ENCODE measurements at regions not wholly inside any gene's neighbourhood (a gene's known extent, or its start where the extent isn't known, plus 50 kb on each side); places are given as distances from the start of the nearest gene placed in this dataset.
A peak's percentile ranks its signal among the peaks of the same experiment; 100 is the strongest.

GRCh38 chr10:8962249-8962648 lies 907.8 kb downstream of the GATA3 start:
- H3K9me3 Mint-ChIP-seq = no peaks in the 10 kb centered on the region
- H3K27me3 Mint-ChIP-seq = no peaks in the 10 kb centered on the region
- H3K27ac Mint-ChIP-seq = no peak overlapping the region
- no peaks in the 10 kb centered on the region for H3K4me1 Mint-ChIP-seq
- H3K36me3 Mint-ChIP-seq (ENCODE audit: low read depth) = no peaks in the 10 kb centered on the region
- no peak for DNase-seq
- H3K4me3 Mint-ChIP-seq = no peak overlapping the region
- intact Hi-C loops (cut with micrococcal nuclease) = no loop called here

- intact Hi-C loops (cut with micrococcal nuclease) = no loop called here
- DNase-seq = no peak
- H3K27me3 Mint-ChIP-seq = no peaks in the 10 kb centered on the region
- H3K27ac Mint-ChIP-seq = no peak overlapping the region
- H3K9me3 Mint-ChIP-seq = no peaks in the 10 kb centered on the region
- H3K4me3 Mint-ChIP-seq = no peak overlapping the region
- H3K36me3 Mint-ChIP-seq (ENCODE audit: low read depth) = no peaks in the 10 kb centered on the region
- no peaks in the 10 kb centered on the region for H3K4me1 Mint-ChIP-seq
These were observed 912.6 kb downstream of the GATA3 start for GRCh38 chr10:8967061-8967460.

GRCh38 chr10:8969853-8970252 lies 915.4 kb downstream of the GATA3 start:
- Mint-ChIP-seq H3K36me3 (ENCODE audit: low read depth) (no peaks in the 10 kb centered on the region), H3K4me1 (no peaks in the 10 kb centered on the region), H3K27me3 (no peaks in the 10 kb centered on the region), H3K9me3 (no peaks in the 10 kb centered on the region), H3K4me3 (no peak overlapping the region), H3K27ac (no peak overlapping the region)
- DNase-seq = no peak
- intact Hi-C loops (cut with micrococcal nuclease) = no loop called here

GRCh38 chr10:8975535-8975934 lies 921.0 kb downstream of the GATA3 start:
- Mint-ChIP-seq H3K27ac (no peak overlapping the region), H3K27me3 (no peaks in the 10 kb centered on the region), H3K4me3 (no peak overlapping the region), H3K4me1 (no peaks in the 10 kb centered on the region), H3K36me3 (ENCODE audit: low read depth) (no peaks in the 10 kb centered on the region), H3K9me3 (no peaks in the 10 kb centered on the region)
- no peak for DNase-seq
- intact Hi-C loops (cut with micrococcal nuclease) = no loop called here

- no peak for DNase-seq
- Mint-ChIP-seq H3K9me3 (no peaks in the 10 kb centered on the region), H3K27ac (no peak overlapping the region), H3K4me1 (peaks cover 3% of the 10 kb centered on the region), H3K36me3 (ENCODE audit: low read depth) (no peaks in the 10 kb centered on the region), H3K27me3 (no peaks in the 10 kb centered on the region), H3K4me3 (no peak overlapping the region)
- intact Hi-C loops (cut with micrococcal nuclease) = no loop called here
These were observed 923.6 kb downstream of the GATA3 start for GRCh38 chr10:8978100-8978499.

- Mint-ChIP-seq H3K27ac (no peak overlapping the region), H3K27me3 (no peaks in the 10 kb centered on the region), H3K4me3 (no peak overlapping the region), H3K36me3 (ENCODE audit: low read depth) (no peaks in the 10 kb centered on the region), H3K9me3 (no peaks in the 10 kb centered on the region), H3K4me1 (peaks cover 3% of the 10 kb centered on the region)
- intact Hi-C loops (cut with micrococcal nuclease) = no loop called here
- no peak for DNase-seq
These were observed 925.5 kb downstream of the GATA3 start for GRCh38 chr10:8979976-8980375.

- no peak overlapping the region for H3K27ac Mint-ChIP-seq
- intact Hi-C loops (cut with micrococcal nuclease) = no loop called here
- H3K9me3 Mint-ChIP-seq = no peaks in the 10 kb centered on the region
- H3K36me3 Mint-ChIP-seq (ENCODE audit: low read depth) = no peaks in the 10 kb centered on the region
- DNase-seq = no peak
- H3K4me3 Mint-ChIP-seq = no peak overlapping the region
- H3K27me3 Mint-ChIP-seq = no peaks in the 10 kb centered on the region
- H3K4me1 Mint-ChIP-seq = peaks cover 3% of the 10 kb centered on the region
These were observed 926.8 kb downstream of the GATA3 start for GRCh38 chr10:8981277-8981676.

GRCh38 chr10:8985651-8986050 lies 931.2 kb downstream of the GATA3 start:
- Mint-ChIP-seq H3K4me1 (peaks cover 5% of the 10 kb centered on the region), H3K27ac (no peak overlapping the region), H3K4me3 (no peak overlapping the region), H3K27me3 (no peaks in the 10 kb centered on the region), H3K36me3 (ENCODE audit: low read depth) (no peaks in the 10 kb centered on the region), H3K9me3 (no peaks in the 10 kb centered on the region)
- intact Hi-C loops (cut with micrococcal nuclease) = loop anchor here (5.0 kb wide), 1 partner anchor 37 kb away; no protein-coding TSS in a partner anchor
- DNase-seq = no peak

GRCh38 chr10:8986975-8987374 lies 932.5 kb downstream of the GATA3 start:
- DNase-seq = no peak
- Mint-ChIP-seq H3K27ac (no peak overlapping the region), H3K27me3 (no peaks in the 10 kb centered on the region), H3K4me3 (no peak overlapping the region), H3K4me1 (peaks cover 4% of the 10 kb centered on the region), H3K9me3 (no peaks in the 10 kb centered on the region), H3K36me3 (ENCODE audit: low read depth) (no peaks in the 10 kb centered on the region)
- intact Hi-C loops (cut with micrococcal nuclease) = loop anchor here (5.0 kb wide), 1 partner anchor 35 kb away; no protein-coding TSS in a partner anchor

- Mint-ChIP-seq H3K27ac (no peak overlapping the region), H3K9me3 (no peaks in the 10 kb centered on the region), H3K4me3 (no peak overlapping the region), H3K4me1 (peaks cover 4% of the 10 kb centered on the region), H3K36me3 (ENCODE audit: low read depth) (no peaks in the 10 kb centered on the region), H3K27me3 (no peaks in the 10 kb centered on the region)
- no peak for DNase-seq
- intact Hi-C loops (cut with micrococcal nuclease) = loop anchor here (5.0 kb wide), 1 partner anchor 35 kb away; no protein-coding TSS in a partner anchor
These were observed 933.2 kb downstream of the GATA3 start for GRCh38 chr10:8987712-8988111.

- peaks cover 4% of the 10 kb centered on the region for H3K4me1 Mint-ChIP-seq
- intact Hi-C loops (cut with micrococcal nuclease) = loop anchor here (1.0 to 10.0 kb wide), 3 partner anchors 101 to 936 kb away; partner anchors contain the start of gene GATA3
- H3K27ac Mint-ChIP-seq = peak overlapping the region; percentile 51
- H3K36me3 Mint-ChIP-seq (ENCODE audit: low read depth) = no peaks in the 10 kb centered on the region
- H3K9me3 Mint-ChIP-seq = no peaks in the 10 kb centered on the region
- H3K4me3 Mint-ChIP-seq = no peak overlapping the region
- no peaks in the 10 kb centered on the region for H3K27me3 Mint-ChIP-seq
- DNase-seq = no peak
These were observed 935.9 kb downstream of the GATA3 start for GRCh38 chr10:8990280-8990987.

GRCh38 chr10:8992009-8992408 lies 937.5 kb downstream of the GATA3 start:
- H3K4me1 Mint-ChIP-seq = peaks cover 6% of the 10 kb centered on the region
- H3K4me3 Mint-ChIP-seq = no peak overlapping the region

GRCh38 chr10:8993864-8994263 lies 939.4 kb downstream of the GATA3 start:
- H3K27me3 Mint-ChIP-seq = no peaks in the 10 kb centered on the region
- no peak overlapping the region for H3K27ac Mint-ChIP-seq
- peaks cover 3% of the 10 kb centered on the region for H3K9me3 Mint-ChIP-seq
- no peaks in the 10 kb centered on the region for H3K36me3 Mint-ChIP-seq (ENCODE audit: low read depth)
- H3K4me1 Mint-ChIP-seq = peaks cover 6% of the 10 kb centered on the region
- no peak overlapping the region for H3K4me3 Mint-ChIP-seq
- DNase-seq = no peak
- intact Hi-C loops (cut with micrococcal nuclease) = loop anchor here (10.0 kb wide), 2 partner anchors 311 to 939 kb away; partner anchors contain the start of gene GATA3

More at GRCh38 chr10:8992009-8992408, 937.5 kb downstream of the GATA3 start:
- H3K27me3 Mint-ChIP-seq = no peaks in the 10 kb centered on the region
- H3K36me3 Mint-ChIP-seq (ENCODE audit: low read depth) = no peaks in the 10 kb centered on the region
- H3K9me3 Mint-ChIP-seq = peaks cover 3% of the 10 kb centered on the region
- DNase-seq = no peak
- intact Hi-C loops (cut with micrococcal nuclease) = loop anchor here (10.0 kb wide), 2 partner anchors 313 to 937 kb away; partner anchors contain the start of gene GATA3
- H3K27ac Mint-ChIP-seq = no peak overlapping the region

- peaks cover 3% of the 10 kb centered on the region for H3K9me3 Mint-ChIP-seq
- no peaks in the 10 kb centered on the region for H3K36me3 Mint-ChIP-seq (ENCODE audit: low read depth)
- no peak overlapping the region for H3K4me3 Mint-ChIP-seq
- no peak overlapping the region for H3K27ac Mint-ChIP-seq
- H3K27me3 Mint-ChIP-seq = no peaks in the 10 kb centered on the region
- intact Hi-C loops (cut with micrococcal nuclease) = loop anchor here (10.0 kb wide), 2 partner anchors 306 to 944 kb away; partner anchors contain the start of gene GATA3
- H3K4me1 Mint-ChIP-seq = peaks cover 3% of the 10 kb centered on the region
- DNase-seq = no peak
These were observed 944.3 kb downstream of the GATA3 start for GRCh38 chr10:8998751-8999150.

All from activated CD4-positive, alpha-beta T cell treated with anti-CD3 and anti-CD28 coated beads, Interleukin-2, amount 10 ng/mL, durations not matched to agents 24 days and 14 days (primary cell).